DMS153 treated with DMSO at 0.1 percent for 48 hours (cell line): ENCODE measurements at regions not wholly inside any gene's neighbourhood (a gene's known extent, or its start where the extent isn't known, plus 50 kb on each side); places are given as distances from the start of the nearest gene placed in this dataset.

Source experiments
- DNase-seq: peaks from one replicate; lab custom pipeline; 2025; ENCODE audit not compliant: unreplicated experiment; lab: John Stamatoyannopoulos, UW

- no peak for DNase-seq
Observed at GRCh38 chr15:87209891-87210689, 1046.4 kb downstream of the NTRK3 start.

GRCh38 chr15:87207990-87208580 is 1048.5 kb downstream of the NTRK3 start:
- no peak for DNase-seq

DNA sequence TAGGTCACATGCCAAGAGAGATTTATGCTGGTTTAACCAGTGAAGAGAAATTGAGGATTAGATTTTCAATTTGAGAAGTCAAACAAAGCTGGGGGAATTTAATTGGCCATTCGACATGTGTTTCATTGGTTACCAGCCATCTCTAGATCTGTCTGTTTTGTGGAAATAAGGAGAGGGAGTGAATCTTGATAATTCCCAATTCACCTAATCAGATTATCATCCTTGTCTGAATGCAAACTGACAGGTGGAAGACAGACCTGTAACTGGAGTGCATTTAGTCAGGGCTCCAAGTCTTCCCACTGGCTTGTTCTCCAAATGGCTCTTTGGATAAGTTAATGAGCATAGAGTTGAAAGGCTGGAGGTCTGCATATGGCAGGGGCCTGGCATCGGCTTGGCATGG is 1049.3 kb downstream of the NTRK3 start:
- DNase-seq, result no peak

DNA sequence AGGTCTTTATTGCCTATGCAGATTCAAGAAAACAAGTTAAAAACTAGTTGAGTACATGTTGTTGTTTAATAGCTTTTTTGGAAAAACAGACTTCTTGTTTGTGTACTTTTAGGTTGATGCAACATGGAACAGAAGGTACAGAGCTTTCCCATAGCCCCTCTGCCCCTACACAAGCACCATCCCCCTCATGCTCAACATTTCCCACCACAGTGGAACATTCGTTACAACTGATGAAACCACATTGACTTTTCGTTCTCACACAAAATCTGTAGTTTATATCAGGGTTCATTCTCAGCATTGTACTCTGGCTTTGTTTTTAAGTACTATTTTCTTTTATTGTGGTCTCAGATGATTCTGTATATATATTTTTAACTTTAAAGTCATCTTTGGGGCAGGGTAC is 1054.6 kb downstream of the NTRK3 start:
- DNase-seq, result no peak

GRCh38 chr15:87200149-87200548 is 1056.4 kb downstream of the NTRK3 start:
- no peak for DNase-seq

DNA sequence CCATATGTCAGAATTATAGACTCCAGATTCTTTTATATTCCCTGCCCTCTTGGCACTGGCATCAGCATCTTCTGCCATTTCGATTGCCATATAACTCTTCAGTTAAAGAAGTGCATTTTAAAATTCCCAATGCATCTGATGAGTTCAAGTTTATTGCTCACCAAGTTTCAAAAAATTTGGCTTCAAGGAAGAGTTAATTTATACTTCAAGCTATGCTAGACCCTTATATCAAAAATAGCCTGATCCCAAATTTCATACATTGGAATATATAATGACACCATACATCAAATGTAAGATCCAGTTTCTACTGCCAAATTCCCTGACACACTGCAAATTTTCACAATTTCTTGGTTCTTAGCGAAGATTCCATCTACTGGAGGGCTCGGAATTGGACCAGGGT is 1058.6 kb downstream of the NTRK3 start:
- no peak for DNase-seq

DNA sequence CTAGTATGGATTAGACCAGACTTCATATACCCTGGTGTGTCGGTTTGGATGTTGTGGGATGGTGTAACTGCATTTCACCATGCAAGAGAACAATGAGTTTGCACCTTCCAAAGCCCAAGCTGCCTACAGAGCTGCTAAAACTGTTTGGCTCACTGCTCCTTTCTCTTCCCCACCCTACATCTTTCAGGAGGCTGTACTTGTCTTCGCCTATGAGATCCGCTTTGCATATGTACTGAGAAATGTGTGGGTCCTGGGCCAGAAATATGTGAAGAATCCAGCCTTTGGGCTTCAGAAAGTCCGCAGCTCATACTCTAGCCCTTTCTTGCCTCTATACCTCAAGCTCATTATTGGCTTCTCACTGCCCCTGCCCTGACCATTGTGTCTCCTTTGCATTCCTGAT is 1060.0 kb downstream of the NTRK3 start:
- no peak for DNase-seq

- DNase-seq, result no peak
Observed at GRCh38 chr15:87193481-87193880, 1063.1 kb downstream of the NTRK3 start.

DNA sequence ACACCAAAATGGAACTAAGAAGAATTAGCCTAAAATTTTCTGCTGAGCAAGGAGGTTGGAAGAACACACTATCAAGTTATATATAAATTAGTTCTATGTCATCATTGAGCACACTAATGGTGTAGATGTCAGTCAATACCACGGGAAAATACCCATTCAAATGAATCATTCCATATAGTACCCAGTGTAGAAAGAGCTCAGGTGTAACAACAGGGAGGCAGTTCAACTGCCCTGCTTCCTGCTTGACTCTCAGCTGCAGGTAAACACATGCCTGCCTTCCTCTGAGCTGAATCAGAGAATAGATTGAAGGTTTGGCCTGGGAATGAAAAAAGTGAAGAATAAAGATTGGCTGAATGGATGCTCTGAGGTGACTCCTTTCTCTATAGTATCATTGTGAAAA is 1088.0 kb downstream of the AGBL1 start:
- no peak for DNase-seq

- no peak for DNase-seq
Observed at GRCh38 chr15:87167055-87167454, 1087.4 kb downstream of the AGBL1 start.

GRCh38 chr15:87155771-87156170 is 1076.1 kb downstream of the AGBL1 start:
- DNase-seq, result no peak

DNA sequence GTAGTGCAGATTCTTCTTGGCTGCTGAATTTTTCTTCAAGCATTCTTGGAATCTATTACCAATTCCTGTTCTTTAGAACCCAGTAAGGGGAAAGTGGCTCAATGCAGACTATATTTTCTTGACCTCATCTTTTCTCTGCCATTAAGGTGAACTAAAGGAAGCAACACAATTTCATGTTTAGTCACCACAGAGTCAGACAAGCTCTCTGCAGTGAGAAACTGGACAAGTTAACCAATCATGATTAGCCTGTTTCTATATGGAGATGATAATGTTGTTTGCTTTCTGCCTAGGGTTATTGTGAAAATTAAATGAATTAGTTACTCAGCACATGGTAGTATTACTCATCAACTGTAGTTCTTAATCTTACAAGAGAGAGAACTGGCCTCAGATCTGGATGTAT is 1075.1 kb downstream of the AGBL1 start:
- no peak for DNase-seq

DNA sequence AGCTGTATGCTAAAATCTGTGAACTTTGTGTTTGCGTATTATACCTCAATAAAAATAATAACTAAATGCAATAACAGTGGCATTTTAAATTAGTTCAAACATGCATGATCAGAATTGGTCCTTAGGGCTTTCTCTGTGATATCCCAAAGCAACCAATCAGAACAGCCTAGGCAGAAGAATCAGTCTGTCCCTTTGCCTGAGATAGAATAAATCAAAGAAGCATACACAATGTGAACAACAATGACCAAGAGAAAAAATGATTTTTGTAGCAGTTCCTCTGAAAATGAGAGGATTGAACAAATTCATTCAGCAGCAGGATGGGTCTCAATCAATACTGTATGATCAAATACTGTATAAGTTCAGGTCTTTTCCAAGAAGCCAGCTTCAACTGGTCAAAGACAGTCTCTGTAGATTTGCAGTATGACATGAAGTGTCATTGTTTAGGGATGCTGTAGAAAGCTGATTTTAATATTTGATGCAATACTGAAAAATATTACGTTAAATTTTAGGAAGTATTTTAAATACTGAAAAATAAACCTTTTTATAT is 1071.6 kb downstream of the AGBL1 start:
- no peak for DNase-seq

GRCh38 chr15:87145696-87146095 is 1066.0 kb downstream of the AGBL1 start:
- DNase-seq, result no peak

DNA sequence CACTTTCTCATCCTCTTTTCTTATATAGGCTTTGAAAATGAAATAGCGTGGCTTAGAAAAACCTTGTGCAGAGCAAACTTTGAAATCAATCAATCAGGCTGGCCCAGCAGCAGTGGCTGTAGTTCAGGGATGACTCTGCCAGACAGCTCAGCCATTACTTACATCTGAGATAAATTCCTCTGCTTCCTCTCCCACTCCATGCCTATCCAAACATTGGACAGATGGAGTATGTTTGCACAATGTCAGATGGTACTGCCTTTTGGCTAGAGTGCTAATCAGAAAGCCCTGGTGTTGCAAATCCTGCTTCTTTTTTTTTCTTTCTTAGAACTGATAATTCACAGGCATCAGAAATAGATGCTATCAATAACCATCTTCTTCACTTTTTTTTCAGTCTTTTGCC is 1065.1 kb downstream of the AGBL1 start:
- peak; percentile 5 for DNase-seq

- DNase-seq, result no peak
Observed at GRCh38 chr15:87142096-87142495, 1062.4 kb downstream of the AGBL1 start.

DNA sequence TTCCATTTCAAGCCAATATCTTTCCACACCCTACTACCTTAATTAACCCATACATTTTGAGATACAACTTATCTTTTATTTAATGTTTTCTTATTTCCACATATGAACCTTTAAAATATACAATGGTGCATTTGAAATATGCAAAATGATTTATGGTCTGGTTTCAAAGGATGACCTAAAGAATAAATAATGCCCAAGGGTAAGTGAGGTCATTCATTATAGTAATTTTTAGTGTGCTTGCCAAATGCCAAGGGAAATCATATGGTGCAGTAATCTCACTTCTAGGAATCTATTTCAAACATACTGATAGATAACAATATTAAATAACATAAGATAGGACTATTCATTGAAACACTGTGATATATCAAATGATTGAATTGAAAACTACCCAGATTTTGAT is 1055.4 kb downstream of the AGBL1 start:
- DNase-seq, result no peak

DNA sequence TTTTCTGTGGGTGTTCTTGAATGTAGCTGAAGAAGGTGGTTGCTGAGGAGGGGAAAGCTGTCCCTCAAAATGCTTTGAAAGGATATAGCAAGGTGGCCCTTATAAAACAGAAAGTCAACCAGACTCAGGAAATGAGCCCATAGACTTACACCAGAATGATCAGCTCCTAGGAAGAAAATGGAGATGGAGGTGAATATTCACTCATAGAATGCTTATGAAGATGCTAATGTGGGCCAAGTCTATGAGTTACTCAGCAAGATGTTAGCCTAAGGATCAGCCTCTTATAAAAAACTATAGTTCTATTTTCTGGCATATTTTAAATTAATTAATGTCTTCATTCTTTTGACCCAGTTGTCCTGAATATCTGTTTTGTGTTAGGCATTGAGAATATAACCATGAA is 1054.0 kb downstream of the AGBL1 start:
- no peak for DNase-seq

- no peak for DNase-seq
Observed at GRCh38 chr15:87131067-87131466, 1051.4 kb downstream of the AGBL1 start.

GRCh38 chr15:87129916-87130315 is 1050.2 kb downstream of the AGBL1 start:
- no peak for DNase-seq

DNA sequence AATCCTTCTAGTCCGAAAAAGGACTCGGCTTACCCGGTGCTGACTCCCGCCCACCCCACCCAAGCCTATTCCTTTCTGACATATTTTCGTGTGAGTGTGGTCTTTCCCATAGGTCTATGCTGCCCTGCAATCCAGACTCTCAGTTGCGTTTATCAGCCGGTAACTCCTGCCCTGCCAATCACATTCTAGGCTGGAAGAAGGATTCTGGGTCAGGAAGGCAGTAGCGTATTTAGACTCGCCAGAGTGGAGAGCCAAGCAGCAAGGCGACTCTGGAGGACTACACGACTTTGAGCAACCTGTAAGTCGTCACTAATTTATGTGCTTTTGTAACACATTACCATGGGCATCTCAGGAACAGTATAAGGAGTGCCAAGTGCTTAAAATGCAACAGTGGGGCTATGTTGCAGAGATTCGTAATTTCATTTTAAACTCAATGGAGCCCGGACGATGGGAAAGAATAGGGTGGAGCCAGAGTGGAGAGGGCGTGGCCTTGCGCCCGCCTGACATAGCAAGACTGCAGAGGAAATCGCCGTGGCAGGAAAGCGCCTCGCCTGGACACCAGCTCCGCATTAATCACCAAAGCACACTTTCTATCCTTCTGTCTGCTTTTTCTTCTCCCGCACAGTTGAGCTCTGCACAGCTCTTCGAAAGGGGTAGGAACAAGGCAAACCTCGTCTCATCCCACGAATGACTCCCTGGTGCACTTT is 1044.2 kb downstream of the AGBL1 start:
- DNase-seq, result no peak

GRCh38 chr15:87121336-87121735 is 1041.7 kb downstream of the AGBL1 start:
- DNase-seq, result no peak
